Liver (tissue), 8 donors: ENCODE measurements at regions not wholly inside any gene's neighbourhood (a gene's known extent, or its start where the extent isn't known, plus 50 kb on each side); places are given as distances from the start of the nearest gene placed in this dataset.

Source experiments
- DNase-seq: peaks from one replicate; pipeline ENCODE4 v3.0.0-alpha.2; 2017; ENCODE audit warnings: low spot score
- H3K27ac ChIP-seq, 2 donors: one replicate each; pipeline ENCODE4 v1.7.0; 2013; ENCODE audit warnings: inconsistent platforms in 2 of 2, low read length in 2 of 2, control low read depth in 1 of 2, low read depth in 1 of 2, mild to moderate bottlenecking in 1 of 2
- H3K27me3 ChIP-seq, 4 donors: one replicate each; pipeline versions ENCODE4 v1.6.1 to v1.7.0; 2013; ENCODE audit warnings: low read length in 3 of 4, inconsistent platforms in 1 of 4, mild to moderate bottlenecking in 1 of 4, moderate library complexity in 1 of 4; ENCODE audit not compliant: control insufficient read depth in 4 of 4, insufficient read depth in 4 of 4
- H3K36me3 ChIP-seq, 4 donors: one replicate each; pipeline versions ENCODE4 v1.6.1 to v1.7.0; 2013; ENCODE audit warnings: low read length in 3 of 4, mild to moderate bottlenecking in 3 of 4, low read depth in 1 of 4, moderate library complexity in 1 of 4; ENCODE audit not compliant: control insufficient read depth in 4 of 4, insufficient read depth in 3 of 4
- H3K4me1 ChIP-seq, 4 donors: one replicate each; pipeline versions ENCODE4 v1.6.1 to v1.7.0; 2013; ENCODE audit warnings: low read length in 3 of 4, mild to moderate bottlenecking in 3 of 4, moderate library complexity in 1 of 4; ENCODE audit not compliant: control insufficient read depth in 4 of 4, insufficient read depth in 4 of 4
- H3K4me3 ChIP-seq, 3 donors: one replicate each; pipeline versions ENCODE4 v1.6.1 to v1.7.0; 2013; ENCODE audit warnings: low read length in 3 of 3, control low read depth in 1 of 3, low read depth in 1 of 3, mild to moderate bottlenecking in 1 of 3
- H3K9ac ChIP-seq, 2 donors: one replicate each; pipeline ENCODE4 v1.7.0; 2013; ENCODE audit warnings: low read length in 2 of 2, mild to moderate bottlenecking in 2 of 2, moderate library complexity in 2 of 2, control low read depth in 1 of 2, low read depth in 1 of 2
- H3K9me3 ChIP-seq, 4 donors: one replicate each; pipeline versions ENCODE4 v1.6.1 to v1.7.0; 2013; ENCODE audit warnings: low read length in 3 of 4; ENCODE audit not compliant: control insufficient read depth in 4 of 4
- EGR1 ChIP-seq, 2 donors: IDR thresholded peaks; 2 replicates each; pipeline ENCODE4 v1.6.1; 2016 to 2018; ENCODE audit warnings: antibody characterized with exemption in 2 of 2, low read depth in 2 of 2
- HNF4A ChIP-seq, 2 donors: conservative IDR thresholded peaks; 2 replicates each; pipeline ENCODE4 v1.6.1; 2016; ENCODE audit warnings: antibody characterized with exemption in 2 of 2, mild to moderate bottlenecking in 2 of 2
- HNF4G ChIP-seq: IDR thresholded peaks from 2 replicates; pipeline ENCODE4 v1.6.1; 2016; ENCODE audit warnings: antibody characterized with exemption
- JUND ChIP-seq, 2 donors: IDR thresholded peaks; 2 replicates each; pipeline ENCODE4 v1.6.1; 2016; ENCODE audit warnings: antibody characterized with exemption in 2 of 2
- NR2F2 ChIP-seq: IDR thresholded peaks from 2 replicates; pipeline ENCODE4 v1.6.1; 2016; ENCODE audit warnings: antibody characterized with exemption
- RAD21 ChIP-seq, 2 donors: IDR thresholded peaks; 2 replicates each; pipeline ENCODE4 v1.6.1; 2016; ENCODE audit warnings: antibody characterized with exemption in 2 of 2, mild to moderate bottlenecking in 2 of 2
- TAF1 ChIP-seq: conservative IDR thresholded peaks from 2 replicates; pipeline ENCODE4 v1.6.1; 2016; ENCODE audit warnings: antibody characterized with exemption, mild to moderate bottlenecking
- YY1 ChIP-seq: IDR thresholded peaks from 2 replicates; pipeline ENCODE4 v1.6.1; 2016; ENCODE audit warnings: antibody characterized with exemption, mild to moderate bottlenecking
- WGBS: extraction: QIAGEN DNeasy Blood & Tissue Kit; methylation state at CpG from one replicate; pipeline ENCODE4 v1.1.7; 2013; 5-methylcytosine and 5-hydroxymethylcytosine counted together
- TF ChIP-seq, protein P1 (sequence below): IDR thresholded peaks from 2 replicates; pipeline ENCODE4 v1.6.1; 2016; ENCODE audit warnings: antibody characterized with exemption
- TF ChIP-seq, protein P2 (sequence below): IDR thresholded peaks from 2 replicates; pipeline ENCODE4 v1.6.1; 2016; ENCODE audit warnings: antibody characterized with exemption
- TF ChIP-seq, protein P3 (sequence below): fragments of 150-350 bp; IDR thresholded peaks from 2 replicates; pipeline ENCODE4 v1.5.1; 2017; ENCODE audit warnings: improper control_type of control experiment, low read depth, low read length; ENCODE audit not compliant: missing input control
- donor health status: healthy.
- donor health status: healthy.
- donor health status: healthy.
- donor health status: healthy.
- donor health status: healthy.

DNA sequence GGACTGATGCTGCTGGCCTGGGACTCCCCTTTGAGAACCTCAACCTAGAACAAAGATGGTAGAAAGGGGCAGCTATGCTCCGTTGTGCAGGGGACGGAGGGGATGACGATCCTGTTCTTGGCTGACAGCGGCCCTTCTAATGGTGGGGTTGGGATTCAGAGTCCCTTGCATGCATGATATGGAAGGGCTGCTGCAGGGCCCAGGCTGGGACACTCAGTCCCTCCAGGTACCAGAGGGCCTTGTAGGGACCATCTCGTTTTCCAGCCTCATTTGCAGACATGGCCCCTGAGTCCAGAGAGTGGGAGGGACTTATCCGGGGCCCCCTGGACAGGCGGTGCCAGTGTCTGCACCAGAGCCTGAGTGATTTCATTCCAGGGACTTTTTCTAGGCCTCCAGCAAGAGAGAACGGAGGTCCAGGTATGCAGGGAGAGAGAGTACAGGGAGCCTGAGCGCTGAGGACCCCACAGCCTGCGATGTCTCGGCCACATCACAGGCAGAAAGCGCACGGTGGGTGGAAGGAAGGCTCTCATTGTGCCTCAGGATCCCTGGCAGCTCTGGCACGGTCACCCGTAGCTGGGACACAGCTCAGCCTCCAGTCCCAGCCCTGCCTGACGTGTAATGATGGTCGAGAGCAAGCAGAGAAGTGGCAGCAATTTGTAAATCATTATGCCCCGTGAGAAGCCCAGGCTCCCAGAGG, 860.8 kb downstream of the TBC1D22A start:
- peaks cover 0 to 5% (median 2%) of the 10 kb centered on the region in 4 donors for H3K27me3 ChIP-seq
- no peaks in the 10 kb centered on the region for H3K4me1 ChIP-seq
- H3K4me3 ChIP-seq: no peak overlapping the region
- no peak overlapping the region for H3K9ac ChIP-seq
- no peak for TF ChIP-seq HNF4A (conservative IDR thresholded peaks at IDR 0.05)
- TF ChIP-seq, protein P1, sequence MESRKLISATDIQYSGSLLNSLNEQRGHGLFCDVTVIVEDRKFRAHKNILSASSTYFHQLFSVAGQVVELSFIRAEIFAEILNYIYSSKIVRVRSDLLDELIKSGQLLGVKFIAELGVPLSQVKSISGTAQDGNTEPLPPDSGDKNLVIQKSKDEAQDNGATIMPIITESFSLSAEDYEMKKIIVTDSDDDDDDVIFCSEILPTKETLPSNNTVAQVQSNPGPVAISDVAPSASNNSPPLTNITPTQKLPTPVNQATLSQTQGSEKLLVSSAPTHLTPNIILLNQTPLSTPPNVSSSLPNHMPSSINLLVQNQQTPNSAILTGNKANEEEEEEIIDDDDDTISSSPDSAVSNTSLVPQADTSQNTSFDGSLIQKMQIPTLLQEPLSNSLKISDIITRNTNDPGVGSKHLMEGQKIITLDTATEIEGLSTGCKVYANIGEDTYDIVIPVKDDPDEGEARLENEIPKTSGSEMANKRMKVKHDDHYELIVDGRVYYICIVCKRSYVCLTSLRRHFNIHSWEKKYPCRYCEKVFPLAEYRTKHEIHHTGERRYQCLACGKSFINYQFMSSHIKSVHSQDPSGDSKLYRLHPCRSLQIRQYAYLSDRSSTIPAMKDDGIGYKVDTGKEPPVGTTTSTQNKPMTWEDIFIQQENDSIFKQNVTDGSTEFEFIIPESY: no peak
- H3K27ac ChIP-seq: no peak overlapping the region
- no peaks in the 10 kb centered on the region for H3K36me3 ChIP-seq
- DNase-seq: peak; percentile 13
- no peaks in the 10 kb centered on the region for H3K9me3 ChIP-seq
- 78% methylated on average over 18 of the region's 18 CpGs for WGBS

DNA sequence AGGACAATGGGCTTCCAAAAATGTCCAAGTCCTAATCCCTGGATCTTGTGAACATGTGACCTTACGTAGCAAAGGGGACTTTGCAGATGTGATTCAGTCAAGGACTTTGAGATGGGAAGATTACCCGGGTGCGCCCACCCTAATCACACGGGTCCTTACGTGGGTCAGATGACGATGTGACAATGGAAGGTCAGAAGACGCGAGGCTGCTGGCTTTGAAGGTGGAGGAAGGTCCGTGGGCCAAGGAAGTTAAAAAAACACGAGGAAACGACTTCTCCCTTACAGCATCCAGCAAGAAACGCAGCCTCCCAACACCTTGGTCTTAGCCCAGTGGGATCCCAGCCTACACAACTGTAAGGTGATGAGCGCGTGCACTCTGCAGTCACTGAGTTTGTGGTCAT, 860.1 kb downstream of the TBC1D22A start:
- H3K27ac ChIP-seq: no peak overlapping the region
- no peaks in the 10 kb centered on the region for H3K36me3 ChIP-seq
- DNase-seq: peak; percentile 13
- H3K4me3 ChIP-seq: no peak overlapping the region
- WGBS: 76% methylated on average over 14 of the region's 14 CpGs
- no peak overlapping the region for H3K9ac ChIP-seq
- H3K4me1 ChIP-seq: no peaks in the 10 kb centered on the region
- TF ChIP-seq NR2F2 (no peak), RAD21 (IDR thresholded peaks at IDR 0.05) (no peak), HNF4G (no peak), JUND (IDR thresholded peaks at IDR 0.05) (no peak), EGR1 (IDR thresholded peaks at IDR 0.05; ENCODE audit: low read depth in 2 of 2) (no peak), YY1 (no peak), HNF4A (conservative IDR thresholded peaks at IDR 0.05) (no peak)
- TF ChIP-seq, protein P2, sequence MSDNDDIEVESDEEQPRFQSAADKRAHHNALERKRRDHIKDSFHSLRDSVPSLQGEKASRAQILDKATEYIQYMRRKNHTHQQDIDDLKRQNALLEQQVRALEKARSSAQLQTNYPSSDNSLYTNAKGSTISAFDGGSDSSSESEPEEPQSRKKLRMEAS: no peak
- TF ChIP-seq, protein P3, sequence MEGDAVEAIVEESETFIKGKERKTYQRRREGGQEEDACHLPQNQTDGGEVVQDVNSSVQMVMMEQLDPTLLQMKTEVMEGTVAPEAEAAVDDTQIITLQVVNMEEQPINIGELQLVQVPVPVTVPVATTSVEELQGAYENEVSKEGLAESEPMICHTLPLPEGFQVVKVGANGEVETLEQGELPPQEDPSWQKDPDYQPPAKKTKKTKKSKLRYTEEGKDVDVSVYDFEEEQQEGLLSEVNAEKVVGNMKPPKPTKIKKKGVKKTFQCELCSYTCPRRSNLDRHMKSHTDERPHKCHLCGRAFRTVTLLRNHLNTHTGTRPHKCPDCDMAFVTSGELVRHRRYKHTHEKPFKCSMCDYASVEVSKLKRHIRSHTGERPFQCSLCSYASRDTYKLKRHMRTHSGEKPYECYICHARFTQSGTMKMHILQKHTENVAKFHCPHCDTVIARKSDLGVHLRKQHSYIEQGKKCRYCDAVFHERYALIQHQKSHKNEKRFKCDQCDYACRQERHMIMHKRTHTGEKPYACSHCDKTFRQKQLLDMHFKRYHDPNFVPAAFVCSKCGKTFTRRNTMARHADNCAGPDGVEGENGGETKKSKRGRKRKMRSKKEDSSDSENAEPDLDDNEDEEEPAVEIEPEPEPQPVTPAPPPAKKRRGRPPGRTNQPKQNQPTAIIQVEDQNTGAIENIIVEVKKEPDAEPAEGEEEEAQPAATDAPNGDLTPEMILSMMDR: no peak
- H3K27me3 ChIP-seq: peaks cover 0 to 7% (median 2%) of the 10 kb centered on the region in 4 donors
- no peaks in the 10 kb centered on the region for H3K9me3 ChIP-seq

DNA sequence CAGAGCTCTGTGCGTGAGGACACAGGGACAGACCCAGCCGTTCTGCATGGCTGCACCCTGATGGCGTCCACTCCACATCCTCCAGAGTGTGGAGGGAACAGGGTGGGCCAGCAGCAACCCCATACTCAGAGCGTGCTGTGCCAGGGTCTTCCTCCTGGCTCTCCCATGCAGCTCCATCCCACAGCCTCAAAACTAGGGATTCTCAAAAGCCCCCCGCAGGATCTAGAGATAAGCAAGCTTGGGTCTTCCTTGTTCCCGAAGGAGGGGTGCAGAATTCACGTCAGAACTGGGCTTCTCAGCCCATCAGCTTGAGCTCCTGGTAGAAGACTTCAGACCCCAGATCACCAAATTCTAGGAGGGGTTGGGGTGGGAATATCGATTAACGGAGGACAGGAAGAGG, 858.8 kb downstream of the TBC1D22A start:
- TF ChIP-seq TAF1: no peak
- no peak overlapping the region for H3K27ac ChIP-seq
- H3K36me3 ChIP-seq: no peaks in the 10 kb centered on the region
- H3K9me3 ChIP-seq: no peaks in the 10 kb centered on the region
- 69% methylated on average over 9 of the region's 9 CpGs for WGBS
- H3K4me3 ChIP-seq: no peak overlapping the region
- DNase-seq: peak; percentile 8
- H3K9ac ChIP-seq: no peak overlapping the region
- H3K4me1 ChIP-seq: no peaks in the 10 kb centered on the region
- H3K27me3 ChIP-seq: peaks cover 0 to 7% (median 4%) of the 10 kb centered on the region in 4 donors
